Inferior parietal cortex (tissue), 1 donor: ENCODE measurements at regions not wholly inside any gene's neighbourhood (a gene's known extent, or its start where the extent isn't known, plus 50 kb on each side); places are given as distances from the start of the nearest gene placed in this dataset.

Experiments used
- DNase-seq: peaks from one replicate; pipeline ENCODE4 v3.0.0-alpha.2; 2016; ENCODE audit errors: extremely low spot score

DNA sequence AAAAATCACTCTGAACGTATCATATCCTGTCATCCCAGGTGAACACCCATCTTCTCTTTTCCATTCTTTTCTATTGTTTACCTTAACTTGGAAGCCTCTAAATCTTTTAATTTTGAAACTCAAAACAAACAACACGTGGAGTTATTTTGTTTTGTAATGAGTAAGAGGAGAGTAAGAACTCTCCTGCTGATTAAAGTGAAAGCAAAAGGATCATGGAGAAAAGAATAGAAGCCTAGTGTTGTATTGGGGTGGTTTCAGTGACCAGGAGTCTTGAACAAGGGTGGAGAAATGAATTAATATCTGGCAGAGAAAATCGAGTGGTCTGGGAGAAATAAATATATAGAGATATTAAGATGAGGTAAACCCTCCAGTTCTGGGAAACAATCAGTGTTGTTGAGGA, 237.4 kb upstream of the UGT8 start:
- DNase-seq, result no peak

DNA sequence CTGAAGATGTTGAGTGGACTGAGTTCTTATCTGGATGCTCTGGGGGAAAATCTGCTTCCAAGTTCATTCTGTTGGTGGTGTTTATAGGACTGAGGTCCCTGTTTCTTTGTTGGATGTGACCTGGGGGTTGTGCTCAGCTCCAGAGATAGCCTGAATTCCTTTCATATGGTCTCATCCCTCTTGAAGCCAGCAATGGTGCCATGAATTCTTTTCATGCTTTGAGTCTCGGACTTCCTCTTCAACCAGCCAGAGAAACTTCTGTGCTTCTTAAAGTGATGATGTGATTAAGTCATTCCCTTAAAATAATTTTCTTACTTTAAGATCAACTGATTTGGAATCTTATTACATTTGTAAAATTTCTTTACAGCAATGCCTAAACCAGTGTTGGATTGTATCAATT, 233.8 kb upstream of the UGT8 start:
- DNase-seq, result no peak

GRCh38 chr4:114365591-114365990, 233.0 kb upstream of the UGT8 start:
- no peak for DNase-seq

DNA sequence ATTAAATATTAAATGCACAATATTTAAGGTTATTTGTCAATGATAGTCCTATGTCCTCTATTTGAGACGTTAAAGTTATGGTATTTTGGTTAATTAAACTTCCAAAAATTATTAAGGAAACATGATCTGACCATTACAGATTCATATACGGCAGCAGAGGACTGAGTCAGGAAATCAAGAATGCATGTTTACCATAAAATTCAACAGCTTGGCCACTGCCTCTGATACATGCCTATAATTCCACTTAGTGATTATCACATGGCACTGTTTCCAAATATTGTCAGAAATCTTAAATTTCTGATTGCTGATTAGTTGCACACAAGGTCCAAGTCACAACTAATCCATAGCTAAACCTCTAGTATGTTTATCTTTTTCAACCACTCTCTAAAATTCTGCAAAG, 232.2 kb upstream of the UGT8 start:
- DNase-seq, result no peak

GRCh38 chr4:114368751-114369150, 229.9 kb upstream of the UGT8 start:
- no peak for DNase-seq

GRCh38 chr4:114373508-114373907, 225.1 kb upstream of the UGT8 start:
- DNase-seq, result no peak

DNA sequence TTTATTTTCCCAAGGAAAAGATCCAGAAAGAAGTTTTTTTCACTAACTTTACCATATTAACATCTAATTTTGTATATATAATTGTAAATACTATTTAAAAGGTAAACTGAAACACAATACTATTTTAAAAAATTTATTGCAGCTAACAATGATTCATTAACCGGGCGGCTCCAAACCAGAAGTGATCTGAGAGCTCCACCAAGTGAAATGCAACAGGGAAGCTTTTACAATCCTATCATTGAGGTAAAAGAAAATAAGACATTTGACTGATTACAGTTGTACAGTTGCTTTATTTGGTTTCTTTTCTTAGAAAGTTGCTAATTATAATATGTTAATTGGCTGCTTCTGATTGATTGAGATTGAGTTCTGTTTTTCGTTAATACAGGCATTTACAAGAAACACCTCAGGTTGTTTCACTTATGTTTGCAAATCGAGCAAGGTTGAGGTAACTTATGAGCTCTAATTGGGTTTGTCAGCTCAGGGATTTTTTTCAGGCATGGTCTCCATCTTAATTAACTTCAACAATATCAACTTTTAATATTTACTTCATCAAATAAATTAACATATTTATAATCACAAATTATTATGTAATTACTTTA, 220.2 kb upstream of the UGT8 start:
- DNase-seq, result peak; percentile 25

DNA sequence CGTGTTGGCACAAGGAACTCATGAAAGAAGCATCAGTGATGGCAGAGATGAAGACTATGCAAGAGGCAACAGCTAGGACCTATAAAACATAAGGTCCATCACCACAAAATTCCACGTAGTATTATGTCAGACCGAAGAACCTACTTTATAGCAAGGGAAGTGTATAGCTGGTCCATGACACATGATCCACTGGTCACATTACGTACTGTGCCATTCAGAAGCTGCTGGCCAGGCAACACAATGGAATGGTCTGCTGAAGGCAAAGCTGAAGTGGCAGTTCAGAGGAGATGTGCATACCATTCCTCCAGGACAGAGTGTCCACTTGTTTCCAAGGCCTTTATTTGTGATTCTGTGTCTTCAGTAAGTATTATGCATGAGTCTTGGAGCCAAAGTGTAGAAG, 215.5 kb upstream of the UGT8 start:
- no peak for DNase-seq

- peak; percentile 23 for DNase-seq
These were observed 214.9 kb upstream of the UGT8 start for GRCh38 chr4:114383721-114384120.

- DNase-seq, result peak; percentile 67
These were observed 214.0 kb upstream of the UGT8 start for GRCh38 chr4:114384629-114385028.

DNA sequence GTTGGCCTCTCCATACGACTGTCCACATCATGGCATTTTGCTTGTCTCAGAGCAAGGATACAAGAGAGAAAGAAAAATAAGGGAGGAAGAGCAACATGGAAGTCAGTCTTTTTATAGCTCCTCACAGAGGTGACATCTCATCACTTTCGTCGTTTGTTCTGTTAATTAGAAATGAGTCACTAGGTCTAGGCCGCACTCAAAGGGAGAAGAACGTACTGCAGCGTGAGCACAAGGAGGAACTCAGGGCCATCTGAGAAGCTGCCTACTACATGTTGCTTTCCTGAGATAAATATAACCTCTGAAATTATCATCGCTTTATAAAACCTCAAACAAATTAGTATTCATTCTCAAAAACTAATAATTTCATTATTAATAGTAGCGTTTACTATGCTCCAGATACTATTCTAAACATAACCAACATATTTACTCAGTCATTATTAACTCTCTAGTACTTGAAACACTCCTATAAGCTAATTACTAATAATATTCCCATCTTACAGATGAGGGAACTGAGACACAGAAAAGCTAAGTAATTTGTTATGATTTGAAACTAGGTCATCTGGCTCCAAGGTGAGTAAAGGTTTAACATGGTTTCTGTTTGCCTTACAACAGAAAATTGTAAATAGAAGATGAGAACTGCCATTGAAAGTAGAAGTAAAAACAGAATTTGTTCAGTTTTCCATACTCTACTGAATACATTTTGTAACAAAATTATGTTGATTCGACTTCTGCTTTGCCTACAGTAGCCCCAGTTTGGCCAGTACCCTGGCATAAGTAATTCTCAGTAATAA, 213.2 kb upstream of the UGT8 start:
- DNase-seq, result no peak

- DNase-seq, result peak; percentile 75
These were observed 211.9 kb upstream of the UGT8 start for GRCh38 chr4:114386637-114387233.

GRCh38 chr4:114389070-114389685, 209.4 kb upstream of the UGT8 start:
- DNase-seq, result no peak

GRCh38 chr4:114393295-114394038, 205.1 kb upstream of the UGT8 start:
- no peak for DNase-seq

DNA sequence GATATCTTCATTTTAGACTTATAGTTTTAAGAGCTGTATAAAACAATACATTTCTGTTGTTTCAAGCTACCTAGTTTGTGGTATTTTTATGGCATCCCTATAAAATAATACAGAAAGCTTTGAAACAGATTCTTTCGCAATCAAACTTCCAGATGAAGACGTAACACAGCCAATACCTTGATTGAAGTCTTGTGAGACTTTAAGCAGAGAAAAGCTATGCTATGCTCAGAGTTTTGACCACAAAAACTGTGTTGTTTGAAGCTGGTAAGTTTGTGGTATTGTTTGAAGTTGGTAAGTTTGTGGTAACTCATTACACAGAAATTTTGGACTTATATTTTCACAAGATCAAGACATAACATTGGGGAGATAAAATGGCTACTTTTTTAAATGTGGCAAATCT, 201.8 kb upstream of the UGT8 start:
- DNase-seq, result no peak

- no peak for DNase-seq
These were observed 200.2 kb upstream of the UGT8 start for GRCh38 chr4:114398410-114398809.

DNA sequence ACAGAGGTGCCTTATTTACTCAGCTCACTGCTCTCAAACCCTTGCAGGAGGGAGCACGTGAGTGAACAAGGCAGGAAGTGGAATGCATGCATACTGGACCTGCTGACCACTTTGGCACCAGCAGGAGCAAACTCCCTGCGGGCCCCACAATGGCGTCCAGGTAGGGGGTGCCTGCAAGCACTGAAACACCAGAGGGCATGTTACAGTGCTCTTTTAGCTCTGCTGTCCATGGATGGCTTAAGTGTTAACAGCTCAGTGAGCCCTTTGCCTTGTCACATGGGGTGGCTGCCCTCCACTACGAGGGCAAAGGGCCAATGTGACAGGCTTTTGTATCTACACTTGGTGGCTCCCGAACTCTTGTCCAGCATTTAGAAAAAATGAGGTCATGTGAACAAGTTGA, 199.5 kb upstream of the UGT8 start:
- DNase-seq, result no peak

GRCh38 chr4:114400531-114400930, 198.1 kb upstream of the UGT8 start:
- no peak for DNase-seq

DNA sequence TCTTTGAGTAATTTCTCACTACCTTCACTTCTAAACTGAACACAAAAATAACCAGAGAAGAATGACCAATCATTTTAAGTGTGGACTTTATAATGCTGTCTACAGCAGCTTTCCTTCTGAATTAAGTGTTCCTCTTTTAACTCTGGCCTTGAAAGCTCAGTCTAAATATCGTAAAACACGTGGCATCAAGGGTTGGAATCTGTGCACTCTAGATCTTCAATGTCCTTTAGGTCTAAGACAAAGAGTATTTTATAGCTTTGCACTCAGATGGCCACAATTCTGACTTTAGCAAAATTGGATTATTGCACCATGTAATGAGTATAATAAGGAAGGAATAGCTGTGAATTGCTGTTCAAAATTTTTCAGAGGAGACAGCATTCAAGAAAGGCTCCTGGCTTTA, 197.1 kb upstream of the UGT8 start:
- DNase-seq, result no peak

DNA sequence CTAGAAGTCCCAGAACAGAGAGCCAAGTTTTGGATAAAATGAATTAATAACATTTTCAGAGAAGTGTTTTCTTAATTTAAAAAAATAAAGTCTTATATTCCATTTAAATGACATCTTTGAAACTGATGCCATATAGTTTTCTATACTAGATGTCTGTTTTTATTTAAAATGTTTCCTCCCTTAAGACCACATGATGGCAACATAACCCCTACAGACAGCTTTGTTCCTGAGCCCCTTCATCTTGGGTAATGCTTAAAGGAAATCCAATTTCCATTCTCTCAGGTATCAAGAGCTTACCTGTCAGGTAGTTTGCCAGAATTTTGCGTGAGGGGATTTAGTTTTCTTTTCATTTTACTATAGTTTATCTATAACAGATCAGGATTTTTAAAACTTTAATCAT, 181.4 kb upstream of the UGT8 start:
- no peak for DNase-seq

DNA sequence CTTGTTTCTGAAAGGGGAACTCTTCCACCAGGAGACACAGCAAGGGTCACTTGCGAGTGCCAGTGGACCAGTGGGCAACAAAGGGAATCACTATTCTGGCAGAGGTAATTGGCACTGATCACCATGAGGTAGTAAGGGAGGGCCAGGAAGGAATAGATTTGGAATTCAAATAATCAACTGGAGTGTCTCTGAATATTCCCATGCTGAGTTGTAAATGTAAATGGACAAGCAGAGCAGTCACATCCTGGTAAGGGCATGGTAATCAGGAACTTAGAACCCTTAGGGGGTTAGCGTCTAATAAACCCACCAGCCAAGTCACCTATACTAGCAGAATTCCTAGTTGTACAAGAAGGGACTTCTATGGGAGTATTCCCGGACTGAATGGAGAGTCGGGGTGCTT, 178.5 kb upstream of the UGT8 start:
- DNase-seq, result no peak

DNA sequence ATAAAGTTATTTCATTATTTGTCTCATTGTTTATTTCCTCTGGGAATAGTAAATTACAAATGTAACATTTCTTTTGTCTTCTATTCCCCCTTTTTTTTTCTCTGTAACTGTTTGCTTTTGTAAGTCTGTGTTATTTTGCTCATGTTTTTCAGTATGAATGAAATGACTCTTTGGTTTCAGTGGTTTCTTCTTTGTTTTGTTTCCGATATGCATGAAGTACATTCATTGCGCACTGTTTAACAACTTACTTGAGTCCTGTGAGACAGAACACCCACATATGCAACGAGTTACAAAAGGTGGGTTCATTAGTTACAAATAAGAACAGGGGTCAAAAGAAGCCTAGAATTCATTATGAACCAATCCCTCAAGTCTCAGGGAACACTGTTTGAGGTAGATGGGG, 175.0 kb upstream of the UGT8 start:
- no peak for DNase-seq
